ENCODE measurements at regions not wholly inside any gene's neighbourhood (a gene's known extent, or its start where the extent isn't known, plus 50 kb on each side); places are given as distances from the start of the nearest gene placed in this dataset.

- TF ChIP-seq ZFP3 (CRISPR knock-in tag; IDR thresholded peaks at IDR 0.05) (no peak), RARB (CRISPR knock-in tag; IDR thresholded peaks at IDR 0.05) (no peak), OSR1 (CRISPR knock-in tag; IDR thresholded peaks at IDR 0.05) (no peak), TOX (CRISPR knock-in tag; IDR thresholded peaks at IDR 0.05; ENCODE audit: borderline replicate concordance) (no peak), BACH2 (CRISPR knock-in tag; IDR thresholded peaks at IDR 0.05; ENCODE audit: borderline replicate concordance) (no peak), GLIS3 (CRISPR knock-in tag; IDR thresholded peaks at IDR 0.05) (no peak), ZNF8 (CRISPR knock-in tag; IDR thresholded peaks at IDR 0.05) (no peak), SNAI2 (CRISPR knock-in tag; IDR thresholded peaks at IDR 0.05) (no peak), TSHZ2 (CRISPR knock-in tag; IDR thresholded peaks at IDR 0.05) (no peak), ARNTL (CRISPR knock-in tag; IDR thresholded peaks at IDR 0.05; ENCODE audit: borderline replicate concordance, low read depth) (no peak), ISL1 (CRISPR knock-in tag; IDR thresholded peaks at IDR 0.05) (no peak)
- TF ChIP-seq, protein P1, sequence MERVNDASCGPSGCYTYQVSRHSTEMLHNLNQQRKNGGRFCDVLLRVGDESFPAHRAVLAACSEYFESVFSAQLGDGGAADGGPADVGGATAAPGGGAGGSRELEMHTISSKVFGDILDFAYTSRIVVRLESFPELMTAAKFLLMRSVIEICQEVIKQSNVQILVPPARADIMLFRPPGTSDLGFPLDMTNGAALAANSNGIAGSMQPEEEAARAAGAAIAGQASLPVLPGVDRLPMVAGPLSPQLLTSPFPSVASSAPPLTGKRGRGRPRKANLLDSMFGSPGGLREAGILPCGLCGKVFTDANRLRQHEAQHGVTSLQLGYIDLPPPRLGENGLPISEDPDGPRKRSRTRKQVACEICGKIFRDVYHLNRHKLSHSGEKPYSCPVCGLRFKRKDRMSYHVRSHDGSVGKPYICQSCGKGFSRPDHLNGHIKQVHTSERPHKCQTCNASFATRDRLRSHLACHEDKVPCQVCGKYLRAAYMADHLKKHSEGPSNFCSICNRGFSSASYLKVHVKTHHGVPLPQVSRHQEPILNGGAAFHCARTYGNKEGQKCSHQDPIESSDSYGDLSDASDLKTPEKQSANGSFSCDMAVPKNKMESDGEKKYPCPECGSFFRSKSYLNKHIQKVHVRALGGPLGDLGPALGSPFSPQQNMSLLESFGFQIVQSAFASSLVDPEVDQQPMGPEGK (CRISPR knock-in tag; IDR thresholded peaks at IDR 0.05; ENCODE audit: borderline replicate concordance): no peak
Measured at GRCh38 chr2:10211844-10212422, 89.4 kb downstream of the RRM2 start.

All from SK-N-SH treated with all-trans-retinoic acid at 6 μM for 48 hours (cell line).